HG03097 (cell line): ENCODE measurements at regions not wholly inside any gene's neighbourhood (a gene's known extent, or its start where the extent isn't known, plus 50 kb on each side); places are given as distances from the start of the nearest gene placed in this dataset.
"Not testable (repeated sequence)": the region's sequence is repeated elsewhere in the genome, so short reads cannot be mapped to it uniquely, and the experiment has no call there.

Source experiments
- ATAC-seq: cut with Tn5 transposase; IDR thresholded peaks from one replicate; pipeline ENCODE4 v1.9.1; 2021; ENCODE audit not compliant: unreplicated experiment, low FRiP score

DNA sequence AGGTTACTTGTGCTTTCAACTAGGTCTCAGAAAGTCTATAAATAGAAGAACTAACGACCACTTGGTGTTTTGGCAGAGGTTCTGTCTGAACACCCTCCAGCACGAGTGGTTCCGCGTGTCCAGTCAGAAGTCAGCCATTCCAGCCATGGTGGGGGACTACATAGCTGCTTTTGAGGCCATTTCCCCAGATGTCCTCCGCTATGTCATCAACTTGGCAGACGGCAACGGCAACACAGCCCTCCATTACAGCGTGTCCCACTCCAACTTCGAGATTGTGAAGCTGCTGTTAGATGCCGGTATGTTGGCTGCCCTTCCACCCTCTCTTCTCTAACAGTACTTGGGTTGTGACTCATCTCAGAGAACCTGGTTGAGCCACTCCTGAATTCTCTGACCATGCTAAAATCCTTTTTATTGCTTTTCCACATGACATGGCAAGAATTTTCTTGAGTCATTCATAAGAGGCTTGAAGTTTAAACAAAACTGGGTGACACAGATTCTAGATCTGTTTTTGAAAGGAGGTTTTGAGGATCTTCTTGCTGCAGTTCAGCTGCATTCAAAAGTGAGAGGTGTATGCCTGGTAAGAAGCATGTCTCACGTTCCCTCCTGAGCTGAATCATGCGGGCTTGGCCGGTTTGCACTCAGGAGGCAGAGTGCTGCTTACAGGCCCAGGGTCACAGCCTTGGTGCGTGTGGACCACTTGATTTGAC, 103.1 kb upstream of the DMRT1 start:
- ATAC-seq, result no peak

DNA sequence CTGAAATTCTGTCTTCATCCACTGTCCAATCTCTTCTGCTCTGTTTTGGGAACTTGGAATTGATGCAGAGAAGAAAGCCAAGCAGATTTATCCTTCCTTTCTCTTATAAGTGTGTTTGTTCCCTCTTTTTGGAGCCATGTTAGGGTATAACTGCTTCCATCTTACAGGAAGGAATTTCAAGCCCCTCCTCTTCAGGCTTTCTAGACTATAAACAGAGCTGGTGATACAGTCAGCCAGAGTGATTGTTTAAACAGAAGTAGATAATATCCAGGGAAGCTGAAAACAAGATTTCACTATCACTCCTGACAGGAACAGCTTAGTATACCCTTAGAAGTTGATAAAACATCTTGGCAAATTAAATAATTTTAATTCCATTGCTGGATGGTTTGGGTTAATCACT, 102.1 kb upstream of the DMRT1 start:
- ATAC-seq, result no peak

DNA sequence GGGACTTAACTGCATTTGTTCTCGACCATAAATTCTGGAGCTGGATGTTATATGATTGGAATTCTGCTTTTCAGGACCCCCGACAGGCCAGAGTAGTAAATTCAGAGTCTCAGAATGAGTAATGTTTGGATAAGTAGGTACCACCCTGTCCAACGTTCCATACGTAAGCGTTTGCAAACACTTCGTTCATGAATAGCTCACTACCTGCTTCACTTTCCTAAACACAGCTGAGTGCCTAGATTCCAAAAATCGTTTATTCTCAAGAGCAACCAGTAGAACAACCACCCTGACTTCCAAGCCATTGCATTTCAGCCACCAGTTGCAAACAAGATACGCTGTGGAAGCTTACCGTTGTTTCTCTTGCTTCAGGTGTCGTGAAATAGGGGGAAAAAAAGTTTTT, 101.3 kb upstream of the DMRT1 start:
- ATAC-seq, result no peak

DNA sequence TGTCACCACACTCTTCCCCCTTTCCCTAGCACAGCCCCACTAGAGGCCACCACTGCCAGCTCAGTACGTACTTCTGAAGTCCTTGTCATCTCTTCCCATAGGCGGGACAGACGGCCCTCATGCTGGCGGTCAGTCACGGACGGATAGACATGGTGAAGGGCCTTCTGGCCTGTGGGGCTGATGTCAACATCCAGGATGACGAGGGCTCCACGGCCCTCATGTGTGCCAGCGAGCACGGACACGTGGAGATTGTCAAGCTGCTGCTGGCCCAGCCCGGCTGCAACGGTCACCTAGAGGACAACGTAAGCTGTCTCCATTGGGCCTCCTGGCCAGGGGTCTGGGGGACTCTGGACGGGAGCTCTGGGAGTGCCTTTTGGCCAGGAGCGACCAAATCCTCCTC, 99.4 kb upstream of the DMRT1 start:
- ATAC-seq, result no peak

DNA sequence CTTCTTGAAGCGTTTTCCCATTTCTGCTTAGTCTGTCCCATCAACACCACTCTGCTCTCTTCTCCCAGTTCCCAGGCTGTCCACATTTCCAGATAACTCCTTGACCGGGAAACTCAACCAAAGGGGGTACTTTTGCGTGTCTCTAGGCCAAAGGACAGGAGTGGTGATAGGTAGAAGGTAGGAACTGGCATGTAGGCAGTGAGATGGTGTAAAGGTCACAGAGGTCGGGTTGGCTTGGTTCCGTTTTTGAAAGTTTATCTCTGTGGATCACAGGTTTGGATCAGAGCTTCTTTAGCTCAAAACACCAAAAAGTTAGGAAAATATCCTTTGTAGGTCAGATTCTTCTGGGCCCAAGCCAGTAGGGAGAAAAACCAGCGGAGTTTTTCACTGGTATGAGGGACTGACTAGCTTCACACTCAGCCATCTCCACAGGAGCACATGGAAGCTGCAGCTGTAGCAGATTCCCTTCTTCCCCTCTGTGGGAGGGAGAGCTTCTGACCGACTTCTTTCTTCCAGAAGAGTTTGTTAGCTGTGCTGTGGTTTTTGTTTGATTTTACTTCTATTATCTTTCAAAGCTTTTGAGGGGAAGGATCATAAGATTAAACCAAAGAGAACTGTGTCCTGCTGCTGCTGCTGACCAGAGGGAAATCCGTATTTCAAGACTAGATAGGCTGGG, 98.4 kb upstream of the DMRT1 start:
- no peak for ATAC-seq

DNA sequence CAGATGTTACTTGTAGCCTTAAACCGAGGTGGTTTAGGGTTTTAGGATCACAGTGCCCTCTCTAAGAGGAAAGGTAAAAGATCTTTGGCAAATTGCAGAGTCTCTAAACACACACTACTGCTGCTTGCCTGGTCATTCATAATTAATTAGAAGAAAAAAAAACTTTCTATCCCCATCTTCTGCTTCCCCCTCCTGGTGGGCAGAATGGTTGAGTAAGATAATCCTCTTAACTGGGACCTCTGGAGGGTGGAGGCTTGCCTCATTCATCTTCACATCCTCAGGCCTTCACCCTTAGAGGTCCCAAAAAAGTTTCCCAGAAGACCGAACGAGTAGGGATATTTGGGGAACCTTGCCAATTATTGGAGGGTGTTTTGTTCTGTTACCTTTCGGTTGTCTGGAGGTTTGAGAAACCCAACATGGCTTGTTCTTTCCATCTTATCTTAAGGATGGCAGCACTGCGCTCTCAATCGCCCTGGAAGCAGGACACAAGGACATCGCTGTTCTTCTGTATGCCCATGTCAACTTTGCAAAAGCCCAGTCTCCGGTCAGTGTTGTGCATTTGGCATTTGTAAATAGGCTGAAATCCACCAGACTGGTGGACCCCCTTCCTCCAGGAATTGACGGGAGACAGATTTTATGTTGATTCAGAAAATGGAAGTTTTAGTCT, 97.3 kb upstream of the DMRT1 start:
- ATAC-seq, result no peak

DNA sequence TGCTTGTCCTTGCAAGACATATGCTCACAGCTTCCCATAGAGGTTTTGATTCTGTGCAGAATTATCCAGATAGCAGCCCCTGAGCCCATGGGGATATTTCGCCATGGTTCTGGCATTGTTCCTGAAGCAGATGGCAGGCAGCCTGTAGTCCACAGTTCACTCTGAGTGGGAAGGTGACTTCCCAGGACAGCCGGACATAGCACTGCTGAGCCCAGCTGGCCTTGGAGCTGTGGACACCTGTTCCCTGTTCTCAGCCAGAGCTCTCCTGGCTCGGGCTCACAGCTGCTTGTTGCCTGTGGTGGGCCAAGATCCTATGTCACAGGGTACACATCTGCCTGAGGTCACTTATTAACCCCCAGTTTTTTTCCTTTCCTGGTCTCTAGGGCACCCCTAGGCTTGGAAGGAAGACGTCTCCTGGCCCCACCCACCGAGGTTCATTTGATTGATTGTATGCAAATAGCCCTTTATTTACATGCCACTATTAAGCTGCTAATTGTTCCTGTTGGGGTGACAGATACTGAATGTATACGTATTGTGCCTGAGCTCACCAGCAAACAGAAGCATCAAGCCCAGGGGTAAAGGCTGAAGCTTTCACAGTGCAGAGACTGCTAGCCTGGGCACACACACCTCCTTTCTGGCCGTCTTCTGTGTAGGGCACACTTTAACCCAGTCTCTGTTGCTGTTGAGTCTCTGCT, 96.6 kb upstream of the DMRT1 start:
- no peak for ATAC-seq

DNA sequence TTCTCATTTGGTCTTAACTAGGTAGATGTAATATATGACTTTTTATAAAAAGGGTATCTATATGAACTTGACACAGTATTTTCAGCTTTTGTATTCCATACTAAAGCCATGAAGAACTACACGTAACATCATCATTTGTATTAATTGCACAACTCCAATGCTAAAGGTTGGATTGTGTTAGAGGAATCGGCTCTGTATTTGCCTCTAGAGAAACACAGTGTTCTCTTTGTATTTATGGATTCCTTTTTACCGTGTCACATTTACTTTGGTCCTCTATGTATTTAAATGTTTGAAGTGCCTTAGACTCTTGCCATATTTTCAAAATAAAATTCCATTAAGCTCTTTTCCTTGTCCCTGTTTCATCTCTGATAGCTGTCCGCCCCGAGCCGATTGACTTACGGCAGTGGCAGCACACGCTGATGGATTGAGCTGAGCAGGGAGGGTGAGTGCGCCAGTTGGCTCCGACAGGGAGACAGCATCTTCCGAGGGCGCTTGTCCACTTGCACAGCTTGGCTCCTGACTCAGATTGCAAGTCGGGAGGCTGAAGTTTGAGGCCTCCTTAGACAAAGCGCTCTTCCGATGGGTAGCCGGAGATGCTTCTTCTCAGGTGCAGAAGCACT, 95.6 kb upstream of the DMRT1 start:
- no peak for ATAC-seq

DNA sequence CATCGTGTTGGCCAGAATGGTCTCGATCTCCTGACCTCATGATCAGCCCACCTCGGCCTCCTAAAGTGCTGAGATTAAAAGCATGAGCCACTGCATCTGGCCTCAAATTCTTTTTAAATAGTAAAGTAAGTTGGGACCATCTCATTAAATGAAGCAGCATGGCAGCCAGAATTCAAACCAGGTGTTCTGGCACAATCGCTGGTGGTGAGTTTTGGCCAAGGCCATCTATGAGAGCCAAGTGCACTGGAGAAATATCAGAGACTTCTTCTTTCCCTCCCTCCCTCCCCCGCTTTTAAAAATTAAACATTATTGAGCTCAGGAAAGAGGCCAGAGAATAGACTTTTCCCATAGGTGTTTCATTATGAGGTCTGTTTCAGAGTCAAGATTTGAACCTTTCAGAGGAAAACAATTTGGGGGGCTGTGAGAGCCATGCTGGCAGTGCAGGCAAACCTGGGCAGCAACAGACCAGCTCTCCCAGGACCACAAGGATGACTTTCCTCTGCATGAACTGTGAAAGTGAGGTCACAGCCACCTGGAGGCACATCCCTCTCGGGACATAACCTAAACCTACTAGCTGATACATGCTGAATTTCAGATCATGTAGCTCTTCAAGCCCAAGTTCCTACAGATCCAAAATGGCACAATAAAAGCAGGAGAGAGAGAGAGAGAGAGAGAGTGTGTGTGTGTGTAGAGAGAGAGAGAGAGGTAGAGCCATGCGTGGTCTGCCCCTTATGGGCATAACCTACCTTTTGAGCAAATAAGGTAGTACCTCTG, 94.6 kb upstream of the DMRT1 start:
- no peak for ATAC-seq

DNA sequence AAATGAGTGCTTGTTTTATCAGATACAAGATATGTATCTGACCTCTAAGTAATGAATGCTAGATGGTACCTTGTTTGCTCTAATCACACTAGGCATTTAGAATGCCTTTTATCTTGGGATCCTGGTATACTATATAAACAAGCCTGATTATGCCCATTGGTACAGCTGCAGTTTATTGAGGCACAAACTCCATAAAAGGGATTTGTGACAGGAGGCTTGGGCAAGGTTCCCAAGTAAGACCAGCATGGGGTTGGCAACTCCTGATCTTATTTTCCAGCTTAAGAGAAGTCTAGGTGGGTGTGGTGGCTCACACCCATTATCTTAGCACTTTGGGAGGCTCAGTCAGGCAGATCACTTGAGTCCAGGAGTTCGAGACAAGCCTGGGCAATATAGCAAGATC, 93.9 kb upstream of the DMRT1 start:
- ATAC-seq, result no peak

DNA sequence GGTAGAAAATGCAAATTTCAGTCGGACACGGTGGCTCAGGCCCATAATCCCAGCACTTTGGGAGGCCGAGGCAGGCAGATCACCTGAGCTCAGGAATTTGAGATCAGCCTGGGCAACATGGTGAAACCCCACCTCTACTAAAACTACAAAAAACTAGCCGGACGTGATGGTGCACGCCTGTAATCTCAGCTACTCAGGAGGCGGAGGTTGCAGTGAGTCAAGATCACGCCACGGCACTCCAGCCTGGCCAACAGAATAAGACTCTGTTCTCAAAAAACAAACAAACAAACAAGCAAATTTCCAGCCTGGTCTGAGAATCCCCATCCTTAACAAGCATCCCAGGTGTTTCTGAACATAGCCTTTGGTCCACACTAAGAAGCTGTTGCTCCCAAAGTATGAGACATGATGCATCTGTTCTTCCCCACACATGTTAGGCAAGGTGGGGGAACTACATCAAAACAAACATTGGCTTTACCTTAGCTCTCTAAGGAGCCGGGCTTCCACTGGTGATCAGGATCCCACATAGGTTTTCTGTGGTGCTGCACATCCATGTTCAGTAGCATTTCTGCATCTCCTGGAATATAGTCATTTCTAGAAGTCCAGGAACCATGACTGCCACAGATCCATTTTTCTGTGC, 92.5 kb upstream of the DMRT1 start:
- no peak for ATAC-seq

DNA sequence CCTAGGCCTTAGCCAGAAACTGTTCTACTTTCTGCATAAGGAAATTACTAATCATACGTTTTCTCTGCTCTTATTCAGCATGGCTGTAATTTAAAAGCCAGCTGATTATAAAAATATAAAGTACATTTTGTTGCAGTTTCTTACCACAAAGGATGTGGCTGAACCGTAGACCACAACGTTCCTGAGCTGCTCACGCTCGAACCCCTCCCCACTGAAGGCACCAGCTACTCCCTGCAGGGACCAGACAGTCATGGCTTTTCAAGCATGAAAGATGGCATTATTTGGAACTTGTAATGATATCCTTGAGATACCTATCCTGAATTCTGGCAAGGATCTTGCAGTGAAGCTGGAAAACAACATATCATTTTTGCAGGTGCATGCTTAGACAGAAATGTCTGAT, 91.8 kb upstream of the DMRT1 start:
- no peak for ATAC-seq

DNA sequence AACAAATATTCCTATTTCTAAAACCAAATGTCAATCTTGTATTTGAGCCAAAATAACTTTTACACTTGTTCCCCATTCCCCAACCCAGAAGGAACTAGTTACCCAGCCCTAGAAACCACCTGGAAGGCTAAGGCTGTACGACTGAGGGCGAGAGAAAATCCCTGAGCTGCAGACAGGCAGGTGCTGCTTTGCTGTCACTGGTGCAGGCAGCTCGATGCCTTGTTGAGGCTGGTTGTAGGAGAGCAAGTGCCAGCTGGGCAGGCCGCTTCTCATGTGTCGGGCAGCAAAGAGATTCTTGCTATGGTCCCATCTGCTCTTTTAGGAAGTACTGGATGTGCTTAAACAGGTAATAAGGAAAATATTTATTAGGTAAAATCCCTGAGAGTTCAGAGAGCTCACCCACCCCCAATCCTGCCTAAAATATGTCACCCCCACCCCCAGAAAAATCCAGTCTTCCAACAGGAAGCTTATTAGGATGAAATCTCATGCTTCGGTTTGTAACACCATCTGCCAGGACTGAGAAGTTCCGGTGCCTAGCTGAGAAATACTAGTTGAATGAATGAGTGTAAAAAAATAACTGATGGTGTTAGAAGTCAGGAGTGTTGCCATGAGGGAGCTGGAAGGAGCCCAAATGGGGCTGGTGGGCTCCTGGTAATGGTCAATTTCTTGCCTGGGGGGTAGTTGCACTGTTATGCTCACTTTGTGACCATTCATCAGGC, 91.1 kb upstream of the DMRT1 start:
- ATAC-seq, result no peak

DNA sequence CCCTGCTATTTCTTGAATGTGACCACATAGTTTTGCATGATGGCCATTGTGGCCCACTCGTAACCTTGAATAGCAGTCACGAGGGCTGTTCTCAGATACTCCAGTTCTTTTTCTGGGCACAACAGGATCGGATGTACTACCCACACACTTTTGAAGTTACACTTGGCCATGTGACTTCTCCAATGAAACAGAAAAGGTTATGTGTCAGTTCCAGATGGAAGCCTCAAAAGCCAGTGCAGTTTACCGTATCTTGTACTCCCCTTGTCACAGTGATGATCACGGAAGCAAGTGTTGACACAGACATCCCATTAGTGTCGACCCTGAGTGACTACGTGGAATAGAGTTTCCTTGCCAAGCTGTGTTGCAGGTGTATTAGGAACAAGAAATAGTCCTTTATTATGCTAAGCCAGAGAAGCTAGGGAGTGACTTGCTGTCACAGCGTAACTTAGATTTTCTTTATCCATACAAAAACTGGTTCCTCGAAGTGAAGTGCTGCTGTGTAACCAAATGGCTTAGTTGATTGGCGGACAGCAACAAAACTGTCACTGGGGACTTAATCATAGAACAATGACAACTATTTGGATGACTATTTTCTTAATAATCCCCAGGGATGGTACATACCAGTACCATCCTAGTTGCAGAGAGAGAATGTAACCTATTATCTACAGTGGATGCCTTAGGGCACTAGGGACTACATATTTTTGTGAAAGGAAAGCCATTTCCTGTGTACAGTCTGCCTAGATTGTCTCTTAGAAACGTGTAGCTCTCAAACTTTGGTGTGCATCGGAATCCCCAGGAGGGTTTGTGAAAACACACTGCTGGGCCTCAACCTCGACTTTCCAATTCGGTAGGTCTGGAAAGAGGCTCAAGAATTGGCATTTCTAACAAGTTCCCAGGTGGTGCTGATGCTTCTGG, 90.1 kb upstream of the DMRT1 start:
- peak; percentile 59 for ATAC-seq

DNA sequence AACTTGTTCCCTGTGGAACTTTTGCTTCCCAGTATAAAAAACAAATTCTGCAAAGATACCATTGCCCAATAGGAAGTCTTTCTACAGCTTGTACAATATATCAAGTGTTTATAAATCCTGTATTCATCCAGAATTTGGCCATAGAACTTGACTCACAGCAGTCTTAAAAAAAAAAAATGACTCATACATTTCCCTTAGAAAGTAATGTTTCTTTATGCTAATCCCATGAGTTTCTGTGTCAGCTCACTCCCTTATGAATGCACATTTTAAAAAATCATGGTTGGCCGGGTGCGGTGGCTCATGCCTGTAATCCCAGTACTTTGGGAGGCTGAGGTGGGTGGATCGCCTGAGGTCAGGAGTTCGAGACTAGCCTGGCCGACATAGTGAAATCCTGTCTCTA, 89.3 kb upstream of the DMRT1 start:
- ATAC-seq, result no peak

DNA sequence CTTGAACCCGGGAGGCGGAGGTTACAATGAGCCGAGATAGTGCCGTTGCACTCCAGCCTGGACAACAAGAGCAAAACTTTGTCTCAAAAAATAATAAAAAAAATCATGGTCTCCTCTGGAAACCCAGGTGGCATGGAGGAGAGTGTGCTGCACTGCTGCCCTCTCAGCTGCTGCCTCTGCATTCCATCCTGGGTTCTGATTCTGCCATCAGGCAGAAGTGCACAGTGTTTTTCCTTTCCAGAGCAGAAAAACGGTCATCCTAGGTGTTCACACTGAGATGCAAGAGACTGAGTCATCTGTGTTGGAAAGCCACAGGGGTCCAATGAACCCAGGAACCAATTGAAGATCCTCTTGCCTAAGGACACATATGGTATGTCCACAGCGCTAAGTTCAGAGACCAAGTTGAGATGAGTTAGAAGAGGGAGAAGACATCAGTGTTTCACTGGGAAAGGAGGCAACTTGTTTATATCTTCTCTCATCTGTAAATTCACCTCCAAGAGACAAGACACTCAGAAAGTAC, 88.8 kb upstream of the DMRT1 start:
- no peak for ATAC-seq

DNA sequence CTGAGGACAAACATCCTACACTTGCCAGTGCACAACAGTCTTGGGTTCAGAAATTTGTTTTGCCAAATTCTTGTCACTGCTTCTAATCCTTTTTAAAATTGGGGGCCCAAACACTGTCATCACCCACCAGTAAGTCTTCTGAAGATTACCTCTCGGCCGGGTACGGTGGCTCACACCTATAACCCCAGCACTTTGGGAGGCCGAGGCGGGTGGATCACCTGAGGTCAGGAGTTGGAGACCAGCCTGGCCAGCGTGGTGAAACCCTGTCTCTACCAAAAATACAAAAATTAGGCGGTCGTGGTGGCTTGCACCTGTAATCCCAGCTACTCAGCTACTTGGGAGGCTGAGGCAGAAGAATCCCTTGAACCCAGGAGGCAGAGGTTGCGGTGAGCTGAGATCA, 87.8 kb upstream of the DMRT1 start:
- not testable (repeated sequence) for ATAC-seq
